Suppressor macrophage treated with lipopolysaccharide for 1 hour (primary cell): ENCODE measurements at regions not wholly inside any gene's neighbourhood (a gene's known extent, or its start where the extent isn't known, plus 50 kb on each side); places are given as distances from the start of the nearest gene placed in this dataset.
"Not testable (repeated sequence)": the region's sequence is repeated elsewhere in the genome, so short reads cannot be mapped to it uniquely, and the experiment has no call there.

ENCODE experiments used
- DNase-seq, 3 donors: peaks; one replicate each; pipeline ENCODE4 v3.0.0-alpha.2; 2020 to 2022

DNA sequence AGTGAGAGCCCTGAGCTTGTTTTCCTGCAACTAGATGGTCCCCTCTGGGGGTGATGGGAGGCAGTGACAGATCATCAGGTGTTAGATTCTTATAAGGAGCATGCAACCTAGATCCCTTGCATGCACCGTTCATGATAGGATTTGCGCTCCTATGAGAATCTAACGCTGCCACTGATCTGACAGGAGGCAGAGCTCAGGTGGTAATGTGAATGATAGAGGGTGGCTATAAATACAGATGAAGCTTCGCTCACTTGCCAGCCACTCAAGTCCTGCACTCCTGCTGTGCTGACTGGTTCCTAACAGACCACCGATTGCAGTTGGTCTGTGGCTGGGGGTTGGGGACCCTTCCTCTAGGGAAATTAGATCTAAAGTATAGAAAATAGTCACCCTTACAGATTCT is 290.6 kb upstream of the ADCY2 start:
- DNase-seq: no peak

DNA sequence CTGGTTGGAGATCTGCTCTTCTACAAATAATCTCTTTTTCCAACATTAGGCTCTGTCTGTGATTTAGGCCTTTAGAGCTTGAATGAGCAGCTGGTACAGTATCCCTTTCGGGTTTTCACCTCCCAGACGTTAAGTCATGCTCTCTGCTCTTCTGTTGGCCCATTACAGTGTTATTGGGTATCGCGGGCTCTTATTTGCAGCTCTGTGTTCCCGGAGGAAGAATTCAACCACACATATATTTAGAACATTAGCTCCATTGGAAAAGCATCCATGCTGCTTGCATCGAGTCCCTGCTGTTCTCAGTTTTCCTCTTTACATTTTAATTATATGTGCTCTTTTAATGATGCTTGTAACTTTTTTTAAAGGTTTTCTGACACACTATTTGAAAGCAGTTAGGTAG is 278.0 kb upstream of the ADCY2 start:
- no peak for DNase-seq

DNA sequence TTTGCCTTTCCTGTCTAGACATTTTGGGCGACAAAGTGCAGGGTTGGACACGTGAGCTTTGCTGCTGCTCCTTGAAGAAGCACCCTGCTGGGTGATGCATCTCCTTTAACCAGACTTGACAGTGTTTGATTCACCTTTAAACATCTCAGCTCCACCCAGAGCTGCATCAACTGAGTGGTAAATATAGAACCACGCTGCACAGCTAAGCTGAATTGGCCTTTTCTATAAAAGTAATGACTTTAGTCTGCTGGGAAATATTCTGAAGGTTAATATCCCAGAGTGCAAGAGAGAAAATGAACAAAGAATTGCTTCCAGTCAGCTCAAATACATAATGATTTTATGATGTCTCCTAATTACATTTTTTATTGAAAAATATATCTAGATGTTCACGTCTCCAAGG is 264.3 kb upstream of the ADCY2 start:
- DNase-seq: no peak

DNA sequence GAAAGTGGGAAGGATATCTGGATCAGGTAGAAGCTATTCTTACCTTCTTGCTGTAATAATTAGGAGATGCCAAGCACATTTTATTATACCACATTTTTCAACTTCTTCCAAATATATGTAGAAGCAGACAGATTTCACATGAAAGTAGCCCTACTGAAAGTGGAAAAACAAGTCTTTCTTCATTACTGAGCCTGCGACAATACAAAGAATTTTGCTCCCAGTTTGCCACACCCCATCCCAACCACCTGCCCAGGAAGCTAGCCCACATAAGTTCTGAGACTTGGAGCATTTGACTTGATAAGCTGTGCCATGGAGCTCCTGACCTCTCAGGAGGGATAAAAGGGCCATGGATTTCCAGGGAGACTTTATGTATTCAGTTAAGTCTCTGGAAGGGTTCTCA is 249.1 kb upstream of the ADCY2 start:
- no peak for DNase-seq

DNA sequence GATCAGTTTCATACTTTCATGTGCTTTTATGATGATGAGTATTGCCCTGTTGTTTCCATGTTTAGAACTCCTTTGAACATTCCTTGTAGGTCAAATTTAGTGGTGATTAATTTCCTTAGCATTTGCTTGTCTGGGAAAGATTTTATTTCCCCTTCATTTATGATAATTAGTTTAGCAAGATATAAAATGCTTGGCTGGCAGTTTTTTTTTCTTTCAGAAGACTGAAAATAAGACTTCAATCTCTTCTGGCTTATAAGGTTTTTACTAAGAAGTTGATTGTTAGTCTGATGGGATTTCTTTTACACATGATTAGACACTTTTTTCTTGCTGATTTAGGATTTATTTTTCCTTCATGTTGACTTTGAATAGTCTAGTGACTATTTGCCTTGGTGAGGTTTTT is 238.9 kb upstream of the ADCY2 start:
- no peak for DNase-seq

DNA sequence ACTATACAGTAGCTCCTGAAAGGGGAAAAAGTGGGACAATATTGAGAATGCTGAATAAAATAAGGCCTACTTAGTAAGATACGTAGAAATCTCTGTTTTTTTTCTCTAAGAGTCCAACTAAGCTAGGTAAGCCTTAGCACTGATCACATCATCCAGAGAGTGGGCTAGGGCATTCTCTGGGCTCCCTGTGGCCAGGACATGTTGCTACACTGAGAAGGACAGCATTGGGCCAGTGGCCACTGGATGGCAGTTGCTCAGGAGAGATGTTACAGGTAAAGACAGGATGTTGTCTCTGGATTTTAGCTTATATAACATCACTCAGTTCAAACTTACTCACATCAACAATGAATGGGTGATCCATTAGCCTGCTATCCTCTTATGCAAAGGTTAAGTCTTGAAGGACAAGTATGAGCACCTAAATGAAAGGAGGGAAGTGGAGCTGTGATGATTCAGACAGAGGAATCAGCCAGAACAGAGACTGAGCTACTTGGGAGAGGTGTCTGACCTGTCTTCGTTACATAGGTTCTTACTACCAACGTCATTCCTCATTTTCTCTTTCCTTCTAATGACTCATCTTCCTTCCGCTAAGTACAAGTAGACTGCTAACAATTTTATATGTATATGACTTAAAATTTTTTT is 226.6 kb upstream of the ADCY2 start:
- no peak for DNase-seq

DNA sequence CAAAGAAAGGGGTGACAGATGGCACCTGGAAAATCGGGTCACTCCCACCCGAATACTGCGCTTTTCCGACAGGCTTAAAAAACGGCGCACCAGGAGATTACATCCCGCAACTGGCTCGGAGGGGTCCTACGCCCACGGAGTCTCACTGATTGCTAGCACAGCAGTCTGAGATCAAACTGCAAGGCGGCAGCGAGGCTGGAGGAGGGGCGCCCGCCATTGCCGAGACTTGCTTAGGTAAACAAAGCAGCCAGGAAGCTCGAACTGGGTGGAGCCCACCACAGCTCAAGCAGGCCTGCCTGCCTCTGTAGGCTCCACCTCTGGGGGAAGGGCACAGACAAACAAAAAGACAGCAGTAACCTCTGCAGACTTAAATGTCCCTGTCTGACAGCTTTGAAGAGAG is 225.2 kb upstream of the ADCY2 start:
- not testable (repeated sequence) for DNase-seq

DNA sequence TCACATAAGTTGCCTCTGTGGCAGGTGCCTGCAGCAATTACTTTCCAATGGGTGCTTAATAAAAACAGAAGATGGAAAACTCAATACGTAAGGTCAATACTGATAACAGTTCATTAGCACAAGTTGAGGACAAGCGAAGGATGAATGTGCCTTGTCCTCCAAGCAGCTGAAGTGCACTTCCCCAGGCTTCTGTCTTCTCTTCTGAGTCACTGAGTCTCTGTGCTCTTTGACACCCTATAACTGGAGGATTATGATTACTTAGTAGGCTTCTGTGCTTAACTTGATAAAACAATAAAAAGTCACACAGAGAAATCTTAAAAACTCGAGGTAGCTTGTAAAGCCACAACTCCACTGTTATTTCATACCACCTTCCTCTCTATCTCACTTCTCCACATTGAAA is 216.6 kb upstream of the ADCY2 start:
- no peak for DNase-seq

DNA sequence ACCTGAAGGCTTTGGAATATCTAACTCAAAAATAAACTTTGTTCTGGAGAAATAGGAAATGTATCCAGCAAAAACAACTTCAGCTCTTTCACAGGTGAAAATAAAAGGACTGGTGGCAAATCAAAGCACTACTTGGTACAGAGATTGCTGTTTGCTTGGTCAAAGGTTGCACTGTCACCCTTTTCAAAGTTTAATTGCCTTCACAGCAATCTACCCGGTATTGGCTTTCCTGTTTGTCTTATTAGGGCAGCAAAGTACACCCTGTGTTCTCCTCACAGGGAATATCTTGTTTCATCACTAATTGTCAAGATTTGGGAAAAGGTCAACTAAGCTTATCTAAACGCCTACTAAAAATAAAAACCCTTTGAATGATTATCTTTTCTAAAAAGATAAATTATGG is 214.1 kb upstream of the ADCY2 start:
- no peak for DNase-seq

DNA sequence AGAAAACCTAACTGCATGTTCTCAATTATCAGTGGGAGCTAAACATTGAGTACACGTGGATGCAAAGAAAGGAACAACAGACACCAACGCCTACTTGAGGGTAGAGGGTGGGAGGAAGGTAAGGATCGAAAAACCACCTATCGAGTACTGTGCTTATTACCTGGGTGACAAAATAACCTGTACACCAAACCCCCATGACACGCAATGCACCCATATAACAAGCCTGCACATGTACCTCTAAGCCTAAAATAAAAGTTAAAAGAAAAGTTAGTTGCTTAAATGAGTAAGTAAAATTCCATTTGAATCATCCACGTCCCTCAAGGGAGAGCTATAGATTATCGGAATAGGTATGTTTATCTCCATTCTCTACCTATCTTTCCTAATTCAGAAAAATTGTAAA is 210.2 kb upstream of the ADCY2 start:
- DNase-seq: no peak

DNA sequence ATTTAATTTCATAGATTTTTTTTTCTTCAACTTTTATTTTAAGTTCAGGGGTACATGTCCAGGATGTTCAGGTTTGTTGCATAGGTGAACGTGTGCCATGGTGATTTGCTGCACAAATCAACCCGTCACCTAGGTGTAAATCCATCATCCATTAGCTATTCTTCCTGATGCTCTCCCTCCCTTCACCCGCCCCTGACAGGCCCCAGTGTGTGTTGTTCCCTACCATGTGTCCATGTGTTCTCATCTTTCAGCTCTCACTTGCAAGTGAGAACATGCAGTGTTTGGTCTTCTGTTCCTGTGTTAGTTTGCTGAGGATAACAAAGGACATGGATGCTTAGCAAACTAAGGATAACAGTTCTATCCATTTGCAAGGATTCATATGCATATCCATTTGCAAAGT is 209.1 kb upstream of the ADCY2 start:
- no peak for DNase-seq

DNA sequence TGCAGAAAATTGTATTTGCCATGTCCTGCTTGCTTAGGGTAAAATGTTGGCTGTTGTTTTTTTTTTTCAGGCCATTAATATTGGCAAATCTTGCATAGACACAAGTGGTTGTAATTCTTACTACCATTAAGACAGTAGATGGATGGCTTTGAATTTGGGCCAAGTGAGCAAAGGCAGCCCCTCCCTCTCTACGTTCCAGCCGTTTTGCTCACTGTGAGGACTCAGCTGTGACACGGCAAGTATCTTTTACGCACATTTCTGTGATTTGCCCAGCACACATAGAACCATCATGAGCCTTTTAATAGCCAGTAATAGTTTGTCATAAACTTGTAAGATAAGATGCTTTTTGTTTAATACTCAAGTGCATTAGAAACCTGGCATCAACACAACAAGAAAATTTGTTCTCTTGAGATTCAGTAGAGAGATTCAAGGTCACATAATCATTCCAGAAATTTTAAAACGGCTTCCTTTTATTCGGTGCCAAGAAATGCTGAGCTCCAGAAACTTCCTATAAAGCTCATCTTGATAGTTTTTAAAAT is 205.2 kb upstream of the ADCY2 start:
- no peak for DNase-seq

DNA sequence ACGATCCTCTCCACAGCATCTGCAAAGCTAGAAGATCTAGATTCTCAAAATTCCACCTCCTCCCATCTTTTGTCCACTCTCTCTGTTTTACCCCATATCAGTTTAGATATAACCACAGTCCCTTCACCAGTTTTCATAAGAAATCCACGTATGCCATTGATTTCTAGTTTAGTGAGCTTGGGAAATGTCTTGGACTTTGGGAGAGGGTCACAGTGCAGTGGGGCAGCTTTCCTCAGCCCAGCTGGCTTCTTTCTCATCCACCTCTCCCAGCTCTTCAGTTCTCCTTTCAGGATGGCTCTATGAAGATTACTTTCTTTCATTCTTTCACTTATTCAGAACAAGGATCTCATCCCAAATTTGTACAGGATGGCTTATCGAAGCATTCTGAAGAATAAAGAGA is 203.9 kb upstream of the ADCY2 start:
- DNase-seq: no peak

DNA sequence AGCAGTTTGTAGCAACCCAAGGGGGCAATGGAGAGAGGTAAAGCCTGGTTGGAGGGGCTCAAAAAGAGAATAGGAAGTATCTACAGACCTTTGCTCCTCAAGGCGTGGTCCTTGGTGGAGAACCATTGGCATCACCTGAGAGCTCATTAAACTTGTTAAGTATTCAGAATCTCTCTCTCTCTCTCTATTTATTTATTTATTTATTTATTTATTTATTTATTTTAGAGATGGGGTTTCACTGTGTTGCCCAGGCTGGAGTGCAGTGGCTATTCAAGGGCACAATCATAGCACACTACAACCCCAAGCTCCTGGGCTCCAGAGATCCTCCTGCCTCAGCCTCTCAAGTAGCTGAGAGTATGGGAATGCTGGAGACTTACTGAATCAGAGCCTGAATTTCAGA is 193.1 kb upstream of the ADCY2 start:
- DNase-seq: no peak

DNA sequence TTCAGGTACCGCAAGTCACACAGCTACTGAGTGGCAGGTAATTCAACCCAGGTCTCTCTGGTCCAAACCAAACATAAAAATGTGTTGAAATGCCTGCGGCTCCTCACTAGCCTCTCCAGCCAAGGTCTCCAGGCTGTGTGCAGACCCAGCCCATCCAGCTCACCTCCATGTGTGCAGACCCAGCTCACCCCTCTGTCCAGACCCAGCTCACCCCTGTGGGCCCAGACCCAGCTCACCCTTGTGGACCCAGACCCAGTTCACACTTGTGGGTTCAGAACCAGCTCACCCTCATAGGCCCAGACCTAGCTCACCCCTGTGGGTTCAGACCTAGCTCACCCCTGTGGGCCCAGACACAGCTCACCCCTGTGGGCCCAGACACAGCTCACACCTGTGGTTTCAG is 188.0 kb upstream of the ADCY2 start:
- DNase-seq: no peak

DNA sequence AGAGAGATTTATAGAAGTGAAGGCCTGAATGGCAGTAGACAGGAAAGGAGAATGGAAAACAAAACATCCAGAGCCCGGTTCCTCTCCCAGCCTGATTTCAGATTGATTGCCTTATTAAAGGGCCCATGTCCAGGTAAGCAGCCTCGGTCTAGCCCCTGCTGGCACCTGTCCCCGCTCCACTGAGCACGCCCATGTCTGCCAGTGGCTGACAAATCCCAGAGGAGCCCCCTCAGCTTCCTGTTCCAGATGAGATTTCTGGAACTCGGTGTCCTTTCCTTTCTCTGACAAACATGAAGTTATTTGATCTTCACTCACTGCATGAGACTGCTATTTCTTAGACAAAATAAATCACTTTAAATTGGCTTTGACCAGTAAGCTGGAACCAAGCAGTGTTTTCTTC is 187.0 kb upstream of the ADCY2 start:
- no peak for DNase-seq

DNA sequence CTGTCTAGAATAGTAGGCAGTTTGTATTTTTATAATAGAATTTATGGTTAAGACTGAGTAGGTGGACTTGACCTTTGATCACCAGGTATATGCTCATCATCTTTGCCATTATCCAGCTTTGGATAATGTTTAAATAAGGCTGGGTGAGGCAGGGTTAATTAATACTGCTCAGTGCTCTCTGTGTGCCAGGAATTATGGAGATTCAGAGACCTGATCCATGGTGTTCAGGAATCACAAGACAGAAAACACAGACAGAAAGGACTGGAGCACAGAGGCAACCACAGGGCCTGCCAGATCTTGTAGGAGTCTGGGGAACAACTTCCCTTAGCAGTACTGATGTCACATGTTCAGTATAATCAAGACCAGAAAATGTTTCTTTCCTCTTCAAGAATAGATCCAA is 186.3 kb upstream of the ADCY2 start:
- DNase-seq: no peak

DNA sequence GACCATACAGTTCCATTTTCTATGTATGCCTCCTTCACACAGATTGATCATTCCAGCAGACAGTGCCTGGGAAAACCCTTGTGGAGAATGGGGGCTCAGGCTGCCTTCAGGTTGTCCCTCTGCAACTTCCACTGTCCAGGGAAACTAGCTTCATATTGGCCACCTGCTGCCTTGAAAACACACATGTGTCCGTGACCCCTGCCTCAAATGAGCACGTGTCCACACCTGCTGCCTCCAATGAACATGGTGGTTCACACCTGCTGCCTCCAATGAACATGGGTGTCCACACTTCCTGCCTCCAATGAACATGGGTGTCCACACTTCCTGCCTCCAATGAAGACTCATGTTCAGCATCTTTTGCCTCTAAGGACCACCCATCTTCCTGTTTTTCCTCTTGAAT is 185.4 kb upstream of the ADCY2 start:
- no peak for DNase-seq

DNA sequence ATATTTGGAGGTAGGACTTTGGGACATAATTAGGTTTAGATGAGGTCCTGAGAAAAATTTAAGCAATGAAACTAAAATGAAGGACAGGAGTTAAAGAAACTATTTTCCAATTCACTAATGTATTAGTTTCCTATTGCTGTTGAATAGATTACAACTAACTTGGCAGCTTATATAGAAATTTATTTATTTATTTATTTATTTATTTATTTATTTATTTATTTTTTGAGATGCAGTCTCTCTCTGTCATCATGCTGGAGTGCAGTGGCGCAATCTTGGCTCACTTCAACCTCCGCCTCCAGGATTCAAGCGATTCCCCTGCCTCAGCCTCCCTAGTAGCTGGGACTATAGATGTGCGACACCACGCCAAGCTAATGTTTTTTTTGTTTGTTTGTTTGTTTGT is 182.4 kb upstream of the ADCY2 start:
- DNase-seq: no peak

DNA sequence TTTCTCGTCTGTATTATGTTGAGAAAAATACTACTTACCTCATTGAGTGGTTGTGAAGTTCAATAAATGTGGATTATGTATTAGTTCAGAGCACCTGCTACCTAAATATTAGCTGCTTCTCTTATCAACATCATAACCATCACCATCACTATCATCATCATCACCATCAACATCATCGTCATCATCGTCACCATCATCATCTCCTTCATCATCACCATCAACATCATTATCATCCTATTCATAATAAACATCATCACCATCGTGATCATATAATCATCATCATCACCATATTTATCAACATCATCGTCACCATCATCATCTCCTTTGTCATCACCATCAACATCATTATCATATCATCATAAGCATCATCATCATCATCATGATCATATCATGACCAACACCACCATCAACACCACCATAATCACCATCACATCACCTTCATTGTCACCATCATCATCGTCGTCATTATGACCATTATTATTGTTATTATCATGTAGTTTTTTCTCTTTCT is 181.0 kb upstream of the ADCY2 start:
- DNase-seq: no peak

DNA sequence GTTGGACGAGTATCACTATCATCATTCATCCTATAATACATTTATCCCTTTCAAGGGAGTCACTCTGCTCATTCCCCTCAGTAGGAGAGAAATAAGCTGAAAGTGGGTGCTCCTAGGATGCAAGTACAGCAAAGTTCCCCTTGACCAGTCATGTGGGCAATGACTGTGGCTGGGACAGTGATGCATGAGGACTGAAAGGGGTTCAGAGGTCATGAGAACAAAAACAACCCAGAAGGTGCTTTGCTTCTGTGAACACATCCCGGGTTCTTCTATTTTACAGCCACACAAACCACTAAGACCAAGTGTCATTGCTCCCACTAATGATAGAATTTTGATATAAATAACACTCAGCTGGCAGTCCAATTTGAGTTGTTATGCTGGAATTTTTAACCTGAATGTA is 177.8 kb upstream of the ADCY2 start:
- DNase-seq: no peak

DNA sequence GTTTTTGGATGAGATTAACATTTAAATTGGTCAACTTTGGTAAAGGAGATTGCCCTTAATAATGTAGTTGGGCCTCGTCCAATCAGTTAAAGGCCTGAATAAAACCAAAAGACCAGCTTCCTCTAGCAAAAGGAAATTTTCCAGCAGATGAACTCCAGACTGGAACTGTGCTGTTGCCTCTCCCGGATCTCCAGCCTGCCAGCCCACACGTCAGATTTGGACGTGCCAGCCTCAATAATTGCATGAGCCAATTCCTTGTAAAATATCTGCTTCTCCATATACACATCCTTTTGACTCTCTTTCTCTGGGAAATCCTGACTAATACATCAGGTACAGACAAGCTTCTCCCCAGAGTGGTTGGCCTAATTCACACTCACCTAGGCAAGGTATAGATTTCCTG is 175.8 kb upstream of the ADCY2 start:
- DNase-seq: no peak

DNA sequence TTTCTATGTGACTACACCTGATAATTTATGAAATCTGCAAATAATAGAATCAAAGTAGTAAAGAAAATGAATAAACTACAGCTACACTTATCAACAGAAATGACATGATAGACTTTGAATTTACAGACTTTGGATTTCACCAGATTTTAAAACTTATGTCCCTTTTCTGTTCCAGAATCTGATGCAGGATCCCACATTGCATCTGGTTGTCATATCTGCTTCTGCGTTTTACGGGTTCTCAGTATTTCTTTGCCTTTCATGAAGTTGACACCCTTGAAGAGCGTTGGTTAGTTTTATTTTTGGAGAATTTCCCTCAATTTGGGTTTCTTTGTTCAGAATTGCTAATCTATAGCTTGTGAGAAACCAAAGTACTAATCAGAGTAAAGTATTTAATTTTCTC is 174.9 kb upstream of the ADCY2 start:
- no peak for DNase-seq

DNA sequence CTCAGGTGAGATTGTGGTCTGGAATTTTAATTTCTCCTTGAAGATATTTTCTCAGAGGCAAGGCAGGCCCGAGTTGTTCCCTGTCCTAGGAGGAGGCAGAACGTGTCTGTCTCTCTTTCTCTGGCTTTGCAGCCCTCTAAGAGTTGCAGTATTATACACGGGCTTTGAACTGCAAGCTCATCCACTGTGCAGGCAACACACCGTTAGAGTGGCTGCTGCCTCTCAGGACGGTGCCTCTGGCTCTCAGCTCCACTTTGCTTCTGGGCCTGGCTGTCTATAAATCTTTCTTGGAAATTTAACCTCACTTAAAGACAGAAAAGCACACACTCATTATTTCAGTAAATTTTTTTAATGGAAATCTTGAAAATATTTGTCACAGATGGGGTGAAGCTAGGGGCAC is 170.1 kb upstream of the ADCY2 start:
- DNase-seq: no peak

DNA sequence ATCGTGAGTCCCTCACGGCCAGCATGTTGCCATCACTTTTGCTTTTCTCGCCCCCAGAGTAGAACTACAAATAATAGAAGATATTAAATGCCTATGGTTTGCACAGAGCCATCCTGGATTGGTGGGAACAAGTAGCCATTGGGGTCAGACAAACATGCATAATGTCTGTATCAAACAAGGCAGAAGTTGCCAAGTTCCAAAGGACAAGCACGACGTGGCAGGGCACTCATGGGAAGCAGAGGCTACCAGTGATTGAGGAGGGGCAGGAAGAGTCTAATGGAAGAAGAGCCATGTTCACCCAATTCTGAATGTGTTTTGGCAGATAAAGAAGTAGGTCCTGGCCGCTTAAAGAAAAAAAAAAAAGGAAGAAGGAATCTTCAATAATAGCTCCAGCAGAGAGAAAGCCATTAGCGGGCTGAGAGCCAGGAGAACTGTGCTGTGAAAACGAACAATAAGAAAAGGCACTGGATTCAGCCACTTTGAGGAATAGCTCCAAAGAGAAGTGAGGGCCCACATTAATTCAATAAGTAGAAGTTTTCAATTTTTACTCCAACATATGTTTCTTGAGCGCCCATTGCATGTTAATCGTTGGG is 153.7 kb upstream of the ADCY2 start:
- DNase-seq: no peak
